ENCODE measurements at regions not wholly inside any gene's neighbourhood (a gene's known extent, or its start where the extent isn't known, plus 50 kb on each side); places are given as distances from the start of the nearest gene placed in this dataset.

DNA sequence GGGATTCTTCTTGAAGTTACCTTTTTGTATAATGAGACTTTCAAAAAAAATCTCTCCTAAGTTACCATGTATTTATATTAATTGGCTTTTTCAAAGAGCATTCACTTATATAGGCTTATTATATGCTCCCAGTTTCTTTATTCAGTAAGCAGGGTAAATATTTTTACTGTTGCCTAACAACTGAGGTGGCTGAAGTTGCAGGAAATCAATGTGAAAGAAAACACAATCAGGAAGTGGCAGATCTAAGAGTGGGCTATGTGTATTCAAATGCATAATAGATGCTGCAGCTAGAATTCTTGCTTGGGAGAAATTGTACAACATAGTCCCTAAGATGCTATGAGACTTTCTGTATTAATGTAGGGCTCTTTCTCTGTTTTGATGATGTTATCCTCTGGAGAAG, 606.9 kb downstream of the NUF2 start:
- H3K4me3 ChIP-seq (ENCODE audit: low read length): no peak overlapping the region
- TF ChIP-seq, protein P1, sequence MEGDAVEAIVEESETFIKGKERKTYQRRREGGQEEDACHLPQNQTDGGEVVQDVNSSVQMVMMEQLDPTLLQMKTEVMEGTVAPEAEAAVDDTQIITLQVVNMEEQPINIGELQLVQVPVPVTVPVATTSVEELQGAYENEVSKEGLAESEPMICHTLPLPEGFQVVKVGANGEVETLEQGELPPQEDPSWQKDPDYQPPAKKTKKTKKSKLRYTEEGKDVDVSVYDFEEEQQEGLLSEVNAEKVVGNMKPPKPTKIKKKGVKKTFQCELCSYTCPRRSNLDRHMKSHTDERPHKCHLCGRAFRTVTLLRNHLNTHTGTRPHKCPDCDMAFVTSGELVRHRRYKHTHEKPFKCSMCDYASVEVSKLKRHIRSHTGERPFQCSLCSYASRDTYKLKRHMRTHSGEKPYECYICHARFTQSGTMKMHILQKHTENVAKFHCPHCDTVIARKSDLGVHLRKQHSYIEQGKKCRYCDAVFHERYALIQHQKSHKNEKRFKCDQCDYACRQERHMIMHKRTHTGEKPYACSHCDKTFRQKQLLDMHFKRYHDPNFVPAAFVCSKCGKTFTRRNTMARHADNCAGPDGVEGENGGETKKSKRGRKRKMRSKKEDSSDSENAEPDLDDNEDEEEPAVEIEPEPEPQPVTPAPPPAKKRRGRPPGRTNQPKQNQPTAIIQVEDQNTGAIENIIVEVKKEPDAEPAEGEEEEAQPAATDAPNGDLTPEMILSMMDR (IDR thresholded peaks at IDR 0.05; ENCODE audit: insufficient read depth, low read depth, low read length, missing control alignments): no peak
- no peak for DNase-seq (ENCODE audit: low read depth)

DNA sequence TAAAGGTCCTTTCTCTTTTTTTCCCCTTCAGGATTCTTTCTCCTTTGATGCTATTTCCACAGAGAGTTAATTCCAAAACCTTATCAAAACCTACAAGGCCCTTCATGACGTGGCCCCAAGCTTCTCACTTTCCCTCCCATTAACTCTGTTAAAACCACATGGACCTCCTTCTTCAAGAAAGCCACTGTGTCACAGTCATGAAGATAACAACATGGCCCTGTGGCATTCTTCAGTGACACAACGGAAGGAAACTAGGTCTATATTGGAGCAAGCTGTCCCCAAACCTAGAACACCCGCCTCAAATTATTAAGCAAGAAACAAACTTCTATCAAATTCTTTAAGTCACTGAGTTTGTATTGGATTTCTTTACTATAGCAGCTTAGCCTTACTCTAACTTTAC, 611.1 kb downstream of the NUF2 start:
- TF ChIP-seq, protein P1 (IDR thresholded peaks at IDR 0.05; ENCODE audit: insufficient read depth, low read depth, low read length, missing control alignments): no peak
- DNase-seq (ENCODE audit: low read depth): no peak
- no peak overlapping the region for H3K4me3 ChIP-seq (ENCODE audit: low read length)

DNA sequence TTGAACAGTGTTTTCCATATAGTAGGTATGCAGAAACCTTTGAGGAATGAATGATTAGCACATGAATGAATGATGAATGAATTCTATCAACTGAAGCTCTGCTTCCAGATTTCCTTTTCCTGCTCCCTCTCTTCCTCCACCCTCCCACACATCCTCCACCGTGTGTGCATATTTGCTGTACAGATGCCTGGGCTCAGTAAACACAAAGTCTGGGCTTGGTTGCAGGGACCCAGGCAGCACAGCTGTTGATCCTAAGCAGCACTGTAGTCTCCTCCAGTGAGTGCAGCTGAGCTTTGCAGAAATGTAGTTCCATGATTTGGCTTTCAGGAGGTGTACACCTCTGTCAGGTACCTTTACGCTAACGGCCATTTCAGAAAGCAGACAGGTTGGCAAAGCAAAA, 611.7 kb downstream of the NUF2 start:
- TF ChIP-seq, protein P1 (IDR thresholded peaks at IDR 0.05; ENCODE audit: insufficient read depth, low read depth, low read length, missing control alignments): no peak
- DNase-seq (ENCODE audit: low read depth): no peak
- H3K4me3 ChIP-seq (ENCODE audit: low read length): no peak overlapping the region

DNA sequence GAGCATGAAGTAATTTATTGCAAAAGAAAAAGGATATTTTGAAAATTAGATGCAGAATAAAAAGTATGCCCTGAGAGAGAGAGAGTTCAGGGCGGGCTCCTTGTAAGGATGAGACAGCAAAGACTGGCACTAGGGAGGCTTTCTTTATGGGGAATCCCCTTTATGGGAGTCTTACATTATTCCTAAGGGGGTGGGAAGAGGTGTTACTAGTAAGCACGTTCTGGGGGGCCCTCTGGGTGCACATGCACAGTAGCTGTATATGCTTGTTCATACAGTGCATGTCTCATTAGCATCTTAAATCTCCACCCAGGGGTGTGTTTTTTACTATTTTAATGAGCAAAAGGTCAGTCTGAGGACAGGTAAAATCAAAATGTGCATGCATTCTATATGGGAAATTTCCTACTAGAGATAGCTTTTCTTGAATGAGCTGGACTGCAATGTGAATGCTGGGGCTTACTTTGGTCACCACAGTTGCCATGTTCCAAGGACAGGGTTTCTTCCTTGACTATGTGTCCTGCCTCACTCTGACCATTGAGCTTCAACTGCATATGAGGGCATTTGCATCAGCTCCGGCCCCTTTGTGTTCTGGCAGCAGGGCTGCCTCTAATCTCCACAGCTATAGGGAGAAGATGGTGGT, 614.1 kb downstream of the NUF2 start:
- TF ChIP-seq, protein P1 (IDR thresholded peaks at IDR 0.05; ENCODE audit: insufficient read depth, low read depth, low read length, missing control alignments): no peak
- no peak overlapping the region for H3K4me3 ChIP-seq (ENCODE audit: low read length)
- no peak for DNase-seq (ENCODE audit: low read depth)

DNA sequence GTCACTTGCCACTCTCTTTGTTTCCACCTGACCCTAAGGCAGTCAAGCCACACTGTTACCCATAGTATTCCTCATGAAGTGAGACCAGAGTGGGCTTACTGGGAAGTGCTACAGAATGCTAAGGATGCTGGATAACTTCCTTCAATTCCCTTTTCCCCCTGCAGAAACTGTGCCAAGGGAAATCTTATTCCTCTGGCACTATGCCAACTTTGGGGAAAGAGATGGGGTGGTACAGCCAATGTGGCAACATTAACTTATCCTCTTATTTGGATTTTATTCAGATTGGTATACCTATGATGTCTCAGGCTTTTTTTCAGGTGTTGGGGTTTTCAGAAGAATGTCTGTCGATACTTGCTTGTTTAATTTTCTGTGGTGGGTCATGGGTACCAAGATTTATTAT, 599.4 kb upstream of the PBX1 start:
- H3K4me3 ChIP-seq (ENCODE audit: low read length): no peak overlapping the region
- TF ChIP-seq, protein P1 (IDR thresholded peaks at IDR 0.05; ENCODE audit: insufficient read depth, low read depth, low read length, missing control alignments): no peak
- DNase-seq (ENCODE audit: low read depth): no peak

DNA sequence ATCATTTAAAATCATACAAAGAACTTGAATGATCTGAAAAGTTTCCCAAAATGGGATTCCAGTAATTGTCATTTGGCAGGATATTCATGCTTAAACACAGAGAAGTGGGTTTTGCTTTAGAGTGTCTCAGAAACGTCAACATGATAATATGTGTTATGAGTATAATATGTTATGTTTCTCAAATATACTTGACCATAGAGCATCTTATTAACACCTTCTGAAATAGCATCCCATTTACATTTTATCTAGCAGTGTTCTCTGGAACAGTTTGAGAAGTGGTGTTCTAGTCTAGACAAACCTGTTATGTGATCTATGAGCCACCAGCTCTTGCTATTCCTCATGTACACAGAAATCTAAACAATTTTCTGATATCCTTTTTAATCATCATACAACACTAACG, 588.8 kb upstream of the PBX1 start:
- DNase-seq (ENCODE audit: low read depth): no peak
- TF ChIP-seq, protein P1 (IDR thresholded peaks at IDR 0.05; ENCODE audit: insufficient read depth, low read depth, low read length, missing control alignments): no peak
- no peak overlapping the region for H3K4me3 ChIP-seq (ENCODE audit: low read length)

DNA sequence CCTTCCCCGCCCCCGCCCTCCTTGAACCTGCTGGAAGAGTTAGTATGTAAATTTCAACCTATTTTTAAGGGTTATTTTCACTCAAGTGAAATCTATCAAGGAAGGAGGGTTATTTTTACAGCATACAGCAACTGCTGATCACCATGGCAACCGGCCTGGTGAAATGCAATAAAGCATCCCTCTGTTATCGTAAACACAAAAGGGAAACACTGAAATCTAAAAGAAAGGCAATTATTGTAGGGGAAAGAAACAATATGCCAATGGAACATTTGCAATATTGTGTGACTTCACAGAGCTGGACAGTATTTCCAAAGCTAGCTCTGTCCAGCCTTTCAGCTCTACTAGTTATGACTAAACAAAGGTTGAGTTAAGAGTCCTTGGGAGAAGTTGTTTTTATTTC, 588.3 kb upstream of the PBX1 start:
- TF ChIP-seq, protein P1 (IDR thresholded peaks at IDR 0.05; ENCODE audit: insufficient read depth, low read depth, low read length, missing control alignments): no peak
- DNase-seq (ENCODE audit: low read depth): no peak
- no peak overlapping the region for H3K4me3 ChIP-seq (ENCODE audit: low read length)

Data from epithelial cell of esophagus (primary cell).